ENCODE measurements at regions not wholly inside any gene's neighbourhood (a gene's known extent, or its start where the extent isn't known, plus 50 kb on each side); places are given as distances from the start of the nearest gene placed in this dataset.
A peak's percentile ranks its signal among the peaks of the same experiment; 100 is the strongest.

GRCh38 chr4:22216278-22216677 is 267.7 kb upstream of the KCNIP4 start:
- DNase-seq = no peak

- no peak for DNase-seq
These were observed 266.5 kb upstream of the KCNIP4 start for GRCh38 chr4:22215084-22215483.

GRCh38 chr4:22203711-22204011 is 255.1 kb upstream of the KCNIP4 start:
- no peak for DNase-seq

- no peak for DNase-seq
These were observed 254.6 kb upstream of the KCNIP4 start for GRCh38 chr4:22202975-22203710.

GRCh38 chr4:22202246-22202974 is 253.8 kb upstream of the KCNIP4 start:
- no peak for DNase-seq

- no peak for DNase-seq
These were observed 252.7 kb upstream of the KCNIP4 start for GRCh38 chr4:22201256-22201655.

- no peak for DNase-seq
These were observed 248.0 kb upstream of the KCNIP4 start for GRCh38 chr4:22196551-22196950.

GRCh38 chr4:22192084-22192511 is 243.5 kb upstream of the KCNIP4 start:
- no peak for DNase-seq

- DNase-seq = no peak
These were observed 243.0 kb upstream of the KCNIP4 start for GRCh38 chr4:22191565-22191964.

GRCh38 chr4:22190855-22191254 is 242.3 kb upstream of the KCNIP4 start:
- peak; percentile 45 for DNase-seq

- DNase-seq = no peak
These were observed 238.7 kb upstream of the KCNIP4 start for GRCh38 chr4:22187203-22187820.

GRCh38 chr4:22181736-22182135 is 233.2 kb upstream of the KCNIP4 start:
- no peak for DNase-seq

- DNase-seq = peak; percentile 21
These were observed 230.7 kb upstream of the KCNIP4 start for GRCh38 chr4:22179124-22179874.

GRCh38 chr4:22174640-22175039 is 226.1 kb upstream of the KCNIP4 start:
- no peak for DNase-seq

- DNase-seq = no peak
These were observed 221.8 kb upstream of the KCNIP4 start for GRCh38 chr4:22170353-22170752.

- no peak for DNase-seq
These were observed 218.6 kb upstream of the KCNIP4 start for GRCh38 chr4:22167201-22167600.

- no peak for DNase-seq
These were observed 213.9 kb upstream of the KCNIP4 start for GRCh38 chr4:22162454-22162853.

GRCh38 chr4:22130741-22131140 is 182.2 kb upstream of the KCNIP4 start:
- DNase-seq = no peak

- peak; percentile 7 for DNase-seq
These were observed 181.0 kb upstream of the KCNIP4 start for GRCh38 chr4:22129454-22130029.

- DNase-seq = no peak
These were observed 173.5 kb upstream of the KCNIP4 start for GRCh38 chr4:22122062-22122461.

GRCh38 chr4:22115262-22115661 is 166.7 kb upstream of the KCNIP4 start:
- DNase-seq = no peak

- DNase-seq = no peak
These were observed 155.2 kb upstream of the KCNIP4 start for GRCh38 chr4:22103768-22104167.

GRCh38 chr4:22099896-22100295 is 151.3 kb upstream of the KCNIP4 start:
- DNase-seq = no peak
